ENCODE measurements at regions not wholly inside any gene's neighbourhood (a gene's known extent, or its start where the extent isn't known, plus 50 kb on each side); places are given as distances from the start of the nearest gene placed in this dataset.

DNA sequence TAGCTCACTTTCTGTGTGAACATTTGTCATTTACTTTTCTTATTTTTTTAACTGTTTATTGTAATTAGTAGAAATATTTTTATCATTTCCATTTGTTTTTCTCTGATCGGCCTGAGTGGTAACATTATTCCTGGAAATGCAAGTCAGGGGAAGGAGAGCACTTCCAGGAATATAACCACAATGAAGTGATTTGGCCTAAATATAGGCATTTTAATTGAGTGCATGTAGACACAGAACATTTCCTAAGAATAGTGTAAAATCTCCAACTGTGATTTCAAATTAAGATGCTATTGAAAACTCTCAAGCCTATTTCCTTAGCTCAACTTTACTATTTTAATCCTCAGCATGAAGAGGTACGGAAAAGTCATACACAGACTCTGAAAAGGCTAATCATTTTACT is 86.5 kb upstream of the SKAP2 start:
- no peak overlapping the region for H3K27ac ChIP-seq (ENCODE audit: poor library complexity, severe bottlenecking)
- ATAC-seq (ENCODE audit: low read depth), result no peak

DNA sequence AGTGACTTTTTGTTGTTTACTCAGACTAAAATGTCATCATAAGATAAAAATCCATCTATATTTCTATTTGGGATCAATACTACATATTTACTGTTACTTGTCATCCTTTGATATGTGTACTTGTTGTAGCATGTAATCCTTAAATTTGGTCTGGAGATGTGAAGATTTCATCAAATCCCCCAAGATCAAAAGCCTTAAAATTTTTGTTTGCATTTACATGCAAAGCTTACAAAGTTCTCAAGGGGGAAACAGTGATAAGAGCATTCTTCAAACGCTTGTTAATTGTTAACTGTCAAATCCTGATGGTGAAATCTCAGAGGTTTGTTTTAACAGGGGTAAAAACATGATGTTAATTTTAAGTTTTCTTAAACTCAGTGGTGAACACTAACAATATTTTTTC is 84.9 kb upstream of the SKAP2 start:
- peaks cover 21% of the 10 kb centered on the region for H3K4me1 ChIP-seq (ENCODE audit: insufficient read depth, poor library complexity, severe bottlenecking)
- H3K27me3 ChIP-seq (ENCODE audit: insufficient read depth, poor library complexity, severe bottlenecking), result no peaks in the 10 kb centered on the region
- no peak overlapping the region for H3K4me3 ChIP-seq (ENCODE audit: severe bottlenecking)
- peak overlapping the region; percentile 89 for H3K27ac ChIP-seq (ENCODE audit: poor library complexity, severe bottlenecking)
- H3K9me3 ChIP-seq (ENCODE audit: severe bottlenecking), result no peaks in the 10 kb centered on the region
- DNase-seq (ENCODE audit: low spot score) (no peak), ATAC-seq (ENCODE audit: low read depth) (no peak)
- no peaks in the 10 kb centered on the region for H3K36me3 ChIP-seq (ENCODE audit: low read depth)
- TF ChIP-seq, protein P1, sequence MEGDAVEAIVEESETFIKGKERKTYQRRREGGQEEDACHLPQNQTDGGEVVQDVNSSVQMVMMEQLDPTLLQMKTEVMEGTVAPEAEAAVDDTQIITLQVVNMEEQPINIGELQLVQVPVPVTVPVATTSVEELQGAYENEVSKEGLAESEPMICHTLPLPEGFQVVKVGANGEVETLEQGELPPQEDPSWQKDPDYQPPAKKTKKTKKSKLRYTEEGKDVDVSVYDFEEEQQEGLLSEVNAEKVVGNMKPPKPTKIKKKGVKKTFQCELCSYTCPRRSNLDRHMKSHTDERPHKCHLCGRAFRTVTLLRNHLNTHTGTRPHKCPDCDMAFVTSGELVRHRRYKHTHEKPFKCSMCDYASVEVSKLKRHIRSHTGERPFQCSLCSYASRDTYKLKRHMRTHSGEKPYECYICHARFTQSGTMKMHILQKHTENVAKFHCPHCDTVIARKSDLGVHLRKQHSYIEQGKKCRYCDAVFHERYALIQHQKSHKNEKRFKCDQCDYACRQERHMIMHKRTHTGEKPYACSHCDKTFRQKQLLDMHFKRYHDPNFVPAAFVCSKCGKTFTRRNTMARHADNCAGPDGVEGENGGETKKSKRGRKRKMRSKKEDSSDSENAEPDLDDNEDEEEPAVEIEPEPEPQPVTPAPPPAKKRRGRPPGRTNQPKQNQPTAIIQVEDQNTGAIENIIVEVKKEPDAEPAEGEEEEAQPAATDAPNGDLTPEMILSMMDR (IDR thresholded peaks at IDR 0.05; ENCODE audit: poor library complexity, severe bottlenecking), result no peak

More for the DNA sequence above, 86.5 kb upstream of the SKAP2 start:
- TF ChIP-seq, protein P1 (IDR thresholded peaks at IDR 0.05; ENCODE audit: poor library complexity, severe bottlenecking), result no peak
- DNase-seq (ENCODE audit: low spot score), result no peak
- H3K9me3 ChIP-seq (ENCODE audit: severe bottlenecking), result no peaks in the 10 kb centered on the region
- H3K4me3 ChIP-seq (ENCODE audit: severe bottlenecking), result no peak overlapping the region
- no peaks in the 10 kb centered on the region for H3K36me3 ChIP-seq (ENCODE audit: low read depth)
- peaks cover 21% of the 10 kb centered on the region for H3K4me1 ChIP-seq (ENCODE audit: insufficient read depth, poor library complexity, severe bottlenecking)
- H3K27me3 ChIP-seq (ENCODE audit: insufficient read depth, poor library complexity, severe bottlenecking), result no peaks in the 10 kb centered on the region

DNA sequence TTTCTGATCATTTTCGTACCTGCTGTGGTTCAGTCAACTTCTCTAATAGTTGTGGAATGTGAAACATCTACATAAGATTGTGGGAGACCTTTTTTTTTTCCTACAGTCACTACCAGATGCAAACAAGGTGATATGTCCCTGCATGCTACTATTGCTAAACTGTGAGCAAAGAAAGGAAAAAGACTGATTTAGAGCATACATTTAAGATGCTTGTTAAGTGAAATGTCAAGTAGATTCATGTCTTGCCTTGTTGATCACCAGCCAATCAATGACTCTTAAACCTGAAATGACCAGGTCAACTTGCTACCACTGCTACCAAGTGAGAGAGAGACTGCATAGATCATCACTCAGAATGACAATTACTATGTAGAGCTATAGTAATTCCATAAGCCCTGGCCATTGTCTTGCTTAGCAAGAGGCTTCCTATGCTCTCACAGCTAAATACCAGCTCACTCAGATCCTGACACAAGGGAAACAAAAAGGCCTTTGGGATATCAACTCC is 84.3 kb upstream of the SKAP2 start:
- ATAC-seq (ENCODE audit: low read depth) (peak; percentile 86), DNase-seq (ENCODE audit: low spot score) (no peak)
- TF ChIP-seq, protein P1 (IDR thresholded peaks at IDR 0.05; ENCODE audit: poor library complexity, severe bottlenecking), result no peak
- H3K4me3 ChIP-seq (ENCODE audit: severe bottlenecking), result no peak overlapping the region
- H3K27ac ChIP-seq (ENCODE audit: poor library complexity, severe bottlenecking), result peak overlapping the region; percentile 89
- H3K36me3 ChIP-seq (ENCODE audit: low read depth), result no peaks in the 10 kb centered on the region
- H3K27me3 ChIP-seq (ENCODE audit: insufficient read depth, poor library complexity, severe bottlenecking), result no peaks in the 10 kb centered on the region
- H3K9me3 ChIP-seq (ENCODE audit: severe bottlenecking), result no peaks in the 10 kb centered on the region
- H3K4me1 ChIP-seq (ENCODE audit: insufficient read depth, poor library complexity, severe bottlenecking), result peaks cover 21% of the 10 kb centered on the region

DNA sequence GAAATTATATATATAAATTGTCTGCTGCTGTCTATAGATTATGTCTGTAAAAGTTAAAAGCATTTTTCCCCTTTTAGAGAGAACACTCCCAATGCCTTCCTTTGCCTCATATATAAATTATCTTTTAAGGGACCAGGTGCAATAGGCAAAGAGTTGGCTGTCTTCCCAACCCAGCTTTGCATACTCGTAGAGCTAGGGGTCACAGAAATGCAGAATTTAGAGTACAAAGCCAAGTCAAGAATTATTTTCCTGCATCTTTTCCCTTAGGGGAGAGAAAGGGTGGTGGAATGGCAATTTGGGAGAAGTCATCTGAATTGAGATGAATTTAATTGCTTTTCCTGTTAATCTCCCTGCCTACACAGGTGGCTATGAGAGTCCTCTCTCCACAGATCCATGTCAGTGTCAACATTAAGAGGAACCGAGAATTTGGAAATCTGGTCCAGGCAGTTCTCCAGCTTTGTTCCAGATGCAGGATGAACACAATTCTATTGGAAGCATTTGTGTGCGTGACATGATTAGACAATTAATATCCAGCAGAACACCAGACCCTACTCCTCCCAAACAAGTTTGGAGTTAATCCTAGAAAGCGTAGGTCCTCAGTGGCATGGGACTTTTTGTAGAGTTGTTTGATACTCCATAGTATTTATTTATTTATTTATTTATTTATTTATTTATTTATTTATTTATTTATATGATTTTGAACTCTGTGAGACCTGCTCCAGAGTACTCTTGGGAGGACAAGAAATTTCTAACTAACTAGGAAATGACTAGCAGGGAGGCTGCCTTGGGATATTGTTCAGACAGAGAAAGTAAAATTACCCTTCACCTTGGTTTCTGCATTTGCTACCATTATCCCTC is 80.3 kb upstream of the SKAP2 start:
- H3K27ac ChIP-seq (ENCODE audit: poor library complexity, severe bottlenecking), result no peak overlapping the region
- TF ChIP-seq, protein P1 (IDR thresholded peaks at IDR 0.05; ENCODE audit: poor library complexity, severe bottlenecking), result no peak
- DNase-seq (ENCODE audit: low spot score), result no peak
- peaks cover 18% of the 10 kb centered on the region for H3K4me1 ChIP-seq (ENCODE audit: insufficient read depth, poor library complexity, severe bottlenecking)
- no peaks in the 10 kb centered on the region for H3K9me3 ChIP-seq (ENCODE audit: severe bottlenecking)
- no peak for ATAC-seq (ENCODE audit: low read depth)
- H3K36me3 ChIP-seq (ENCODE audit: low read depth), result no peaks in the 10 kb centered on the region
- no peaks in the 10 kb centered on the region for H3K27me3 ChIP-seq (ENCODE audit: insufficient read depth, poor library complexity, severe bottlenecking)
- no peak overlapping the region for H3K4me3 ChIP-seq (ENCODE audit: severe bottlenecking)

Data from RWPE2 (cell line).